ENCODE measurements at regions not wholly inside any gene's neighbourhood (a gene's known extent, or its start where the extent isn't known, plus 50 kb on each side); places are given as distances from the start of the nearest gene placed in this dataset.

- DNase-seq: no peak
- Histone ChIP-seq H3K4me3 (no peak overlapping the region), H3K4me1 (peaks cover 0 to 30% (median 4%) of the 10 kb centered on the region in 3 donors), H3K27me3 (no peaks in the 10 kb centered on the region), H3K9me3 (no peaks in the 10 kb centered on the region), H3K36me3 (no peaks in the 10 kb centered on the region), H3K27ac (peak overlapping the region in 1 of 4 donors; percentile 34)
- intact Hi-C loops (cut with DNase I): no loop called here
- 51 to 55% methylated on average over 7 of the region's 7 CpGs for WGBS, 2 donors
- TF ChIP-seq CTCF (IDR thresholded peaks at IDR 0.05) (no peak), POLR2A (IDR thresholded peaks at IDR 0.05) (no peak)
These were observed 203.5 kb upstream of the CITED2 start for GRCh38 chr6:139577763-139578604.

- no peaks in the 10 kb centered on the region for H3K36me3 ChIP-seq
- TF ChIP-seq POLR2A (IDR thresholded peaks at IDR 0.05): no peak
- no peak for TF ChIP-seq CTCF (IDR thresholded peaks at IDR 0.05)
- peaks cover 0 to 30% (median 4%) of the 10 kb centered on the region in 3 donors for H3K4me1 ChIP-seq
- no peak overlapping the region for H3K4me3 ChIP-seq
- DNase-seq: no peak
- H3K27ac ChIP-seq: peak overlapping the region in 1 of 4 donors; percentile 4
- H3K9me3 ChIP-seq: no peaks in the 10 kb centered on the region
- intact Hi-C loops (cut with DNase I): no loop called here
- H3K27me3 ChIP-seq: no peaks in the 10 kb centered on the region
- WGBS, 2 donors: 44 to 76% methylated on average over 2 to 5 of the region's 5 CpGs
These were observed 202.8 kb upstream of the CITED2 start for GRCh38 chr6:139577124-139577762.

- Histone ChIP-seq H3K27ac (no peak overlapping the region), H3K4me1 (peaks cover 0 to 9% (median 6%) of the 10 kb centered on the region in 3 donors), H3K9me3 (no peaks in the 10 kb centered on the region), H3K27me3 (no peaks in the 10 kb centered on the region), H3K36me3 (no peaks in the 10 kb centered on the region), H3K4me3 (no peak overlapping the region)
- intact Hi-C loops (cut with DNase I): no loop called here
- WGBS, 2 donors: 86 to 93% methylated on average over 1 of the region's 1 CpG
- no peak for TF ChIP-seq POLR2A (IDR thresholded peaks at IDR 0.05)
- no peak for TF ChIP-seq CTCF (IDR thresholded peaks at IDR 0.05)
- no peak for DNase-seq
These were observed 197.6 kb upstream of the CITED2 start for GRCh38 chr6:139572001-139572400.

GRCh38 chr6:139570166-139570565, 195.7 kb upstream of the CITED2 start:
- TF ChIP-seq POLR2A (IDR thresholded peaks at IDR 0.05) (no peak), CTCF (IDR thresholded peaks at IDR 0.05) (no peak)
- peaks cover 0 to 7% (median 6%) of the 10 kb centered on the region in 3 donors for H3K4me1 ChIP-seq
- no peak overlapping the region for H3K27ac ChIP-seq
- no peak for DNase-seq
- WGBS, 2 donors: 81 to 84% methylated on average over 3 of the region's 3 CpGs
- H3K9me3 ChIP-seq: no peaks in the 10 kb centered on the region
- no peak overlapping the region for H3K4me3 ChIP-seq
- intact Hi-C loops (cut with DNase I): no loop called here
- no peaks in the 10 kb centered on the region for H3K27me3 ChIP-seq
- H3K36me3 ChIP-seq: no peaks in the 10 kb centered on the region

- no peak for TF ChIP-seq CTCF (IDR thresholded peaks at IDR 0.05)
- TF ChIP-seq POLR2A (IDR thresholded peaks at IDR 0.05): no peak
- Histone ChIP-seq H3K27me3 (no peaks in the 10 kb centered on the region), H3K4me3 (no peak overlapping the region), H3K36me3 (no peaks in the 10 kb centered on the region), H3K9me3 (no peaks in the 10 kb centered on the region), H3K4me1 (peaks cover 0 to 7% (median 6%) of the 10 kb centered on the region in 3 donors), H3K27ac (no peak overlapping the region)
- 62 to 71% methylated on average over 4 of the region's 4 CpGs for WGBS, 2 donors
- DNase-seq: no peak
- intact Hi-C loops (cut with DNase I): no loop called here
These were observed 195.1 kb upstream of the CITED2 start for GRCh38 chr6:139569566-139569965.
